Pancreas (tissue), 10 donors: ENCODE measurements at regions not wholly inside any gene's neighbourhood (a gene's known extent, or its start where the extent isn't known, plus 50 kb on each side); places are given as distances from the start of the nearest gene placed in this dataset.
"Not testable (repeated sequence)": the region's sequence is repeated elsewhere in the genome, so short reads cannot be mapped to it uniquely, and the experiment has no call there.

Experiments
- ATAC-seq, 4 donors: fragments of 200-7000 bp; cut with Tn5 transposase; one replicate each; pipeline versions ENCODE4 v1.8.0 to v1.9.1; 2020; ENCODE audit warnings: mild to moderate bottlenecking in 4 of 4, moderate library complexity in 4 of 4
- DNase-seq, 6 donors: peaks; one replicate each; pipeline ENCODE4 v3.0.0-alpha.2; 2020
- FAIRE-seq: peaks from 2 replicates; lab custom pipeline; 2012; peaks lifted over from hg19 to GRCh38; lab: Jason Lieb, UNC
- H3K27ac ChIP-seq, 4 donors: fragments of 200-600 bp; sonication (generic); 1 replicate in 3 of 4; 2 replicates in 1 of 4; pipeline versions ENCODE4 v1.5.0 to v1.8.0; 2020
- H3K27me3 ChIP-seq, 4 donors: fragments of 200-600 bp; one replicate each; pipeline ENCODE4 v1.8.0; 2021
- H3K36me3 ChIP-seq, 3 donors: fragments of 200-600 bp; sonication (generic) in 1 of 3; one replicate each; pipeline versions ENCODE4 v1.5.0 to v1.8.0; 2020 to 2021
- H3K4me1 ChIP-seq, 3 donors: fragments of 200-600 bp; one replicate each; pipeline ENCODE4 v1.8.0; 2021
- H3K4me3 ChIP-seq, 4 donors: fragments of 200-600 bp; sonication (generic) in 2 of 4; one replicate each; pipeline versions ENCODE4 v1.5.0 to v1.8.0; 2020 to 2021
- H3K9me3 ChIP-seq, 4 donors: fragments of 200-600 bp; one replicate each; pipeline ENCODE4 v1.8.0; 2021
- WGBS, 2 donors: extraction: QIAGEN DNeasy Blood & Tissue Kit; methylation state at CpG; one replicate each; pipeline ENCODE4 v1.1.7; 2013; 5-methylcytosine and 5-hydroxymethylcytosine counted together
- intact Hi-C, 3 donors: fragments of 100-400 bp; cut with DNase I; formaldehyde crosslinking; loops; one replicate each; pipeline versions ENCODE4 v1.11.1 to v1.14.2; 2022
- TF ChIP-seq, protein P1 (sequence below), 4 donors: fragments of 200-600 bp; sonication (generic) in 3 of 4; IDR thresholded peaks; one replicate each; pipeline versions ENCODE4 v1.5.0 to v1.8.0; 2021; ENCODE audit warnings: antibody characterized with exemption in 4 of 4
- donor health status: healthy with polysubstance abuse.
- donor health status: DM: no; HTN: no; CAD: no; lungs with moderate emphysema.
- donor health status: DM: no; HTN: no; CAD: no.
- donor health status: control.
- donor health status: control.
- donor health status: Bipolar disorder and iron deficiency.
- donor health status: DM: yes; HTN: yes; CAD: no.
- donor health status: DM: no; HTN: no; CAD: no.
- donor health status: DM: no; HTN: no; CAD: no.
- donor health status: DM: yes; HTN: yes; CAD: no.

GRCh38 chr1:65077369-65077768 lies 70.6 kb upstream of the AK4 start:
- no peak for ATAC-seq
- Histone ChIP-seq H3K27me3 (no peaks in the 10 kb centered on the region), H3K27ac (no peak overlapping the region), H3K4me1 (no peaks in the 10 kb centered on the region), H3K4me3 (no peak overlapping the region), H3K36me3 (no peaks in the 10 kb centered on the region), H3K9me3 (no peaks in the 10 kb centered on the region)
- FAIRE-seq, result no peak
- 39 to 54% methylated on average over 3 of the region's 3 CpGs for WGBS, 2 donors
- DNase-seq, result no peak
- intact Hi-C loops, result loop anchor here in 1 of 3 donors (10.0 kb wide), 1 partner anchor 127 kb away; no protein-coding TSS in a partner anchor
- TF ChIP-seq, protein P1, sequence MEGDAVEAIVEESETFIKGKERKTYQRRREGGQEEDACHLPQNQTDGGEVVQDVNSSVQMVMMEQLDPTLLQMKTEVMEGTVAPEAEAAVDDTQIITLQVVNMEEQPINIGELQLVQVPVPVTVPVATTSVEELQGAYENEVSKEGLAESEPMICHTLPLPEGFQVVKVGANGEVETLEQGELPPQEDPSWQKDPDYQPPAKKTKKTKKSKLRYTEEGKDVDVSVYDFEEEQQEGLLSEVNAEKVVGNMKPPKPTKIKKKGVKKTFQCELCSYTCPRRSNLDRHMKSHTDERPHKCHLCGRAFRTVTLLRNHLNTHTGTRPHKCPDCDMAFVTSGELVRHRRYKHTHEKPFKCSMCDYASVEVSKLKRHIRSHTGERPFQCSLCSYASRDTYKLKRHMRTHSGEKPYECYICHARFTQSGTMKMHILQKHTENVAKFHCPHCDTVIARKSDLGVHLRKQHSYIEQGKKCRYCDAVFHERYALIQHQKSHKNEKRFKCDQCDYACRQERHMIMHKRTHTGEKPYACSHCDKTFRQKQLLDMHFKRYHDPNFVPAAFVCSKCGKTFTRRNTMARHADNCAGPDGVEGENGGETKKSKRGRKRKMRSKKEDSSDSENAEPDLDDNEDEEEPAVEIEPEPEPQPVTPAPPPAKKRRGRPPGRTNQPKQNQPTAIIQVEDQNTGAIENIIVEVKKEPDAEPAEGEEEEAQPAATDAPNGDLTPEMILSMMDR (IDR thresholded peaks at IDR 0.05), result no peak

DNA sequence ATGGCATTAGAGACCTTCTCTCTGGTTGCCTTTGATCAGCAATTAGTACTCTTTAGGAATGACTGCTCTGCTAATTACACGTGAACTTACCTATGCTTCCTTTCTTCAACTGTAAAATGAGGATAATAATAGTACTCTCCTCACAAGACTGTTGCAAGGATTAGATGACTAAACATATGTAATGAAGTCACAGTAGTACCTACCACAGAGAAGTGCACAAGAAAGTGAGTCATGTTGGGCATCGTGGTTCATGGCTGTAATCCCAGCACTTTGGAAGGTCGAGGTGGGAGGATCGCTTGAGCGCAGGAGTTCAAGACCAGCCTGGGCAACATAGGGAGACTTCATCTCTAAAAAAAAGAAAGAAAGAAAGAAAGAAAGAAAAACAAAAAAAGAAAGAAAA lies 68.1 kb upstream of the AK4 start:
- WGBS, 2 donors, result 70 to 75% methylated on average over 5 of the region's 5 CpGs
- no peak for DNase-seq
- TF ChIP-seq, protein P1 (IDR thresholded peaks at IDR 0.05), result no peak
- ATAC-seq, result no peak
- H3K27ac ChIP-seq, result no peak overlapping the region
- H3K27me3 ChIP-seq, result no peaks in the 10 kb centered on the region
- no peaks in the 10 kb centered on the region for H3K4me1 ChIP-seq
- no peak overlapping the region for H3K4me3 ChIP-seq
- no peaks in the 10 kb centered on the region for H3K36me3 ChIP-seq
- intact Hi-C loops, result loop anchor here in 1 of 3 donors (10.0 kb wide), 1 partner anchor 125 kb away; no protein-coding TSS in a partner anchor
- no peaks in the 10 kb centered on the region for H3K9me3 ChIP-seq
- FAIRE-seq, result no peak

GRCh38 chr1:65082346-65083040 lies 65.5 kb upstream of the AK4 start:
- Histone ChIP-seq H3K9me3 (no peaks in the 10 kb centered on the region), H3K27me3 (no peaks in the 10 kb centered on the region), H3K4me3 (no peak overlapping the region), H3K36me3 (no peaks in the 10 kb centered on the region), H3K4me1 (no peaks in the 10 kb centered on the region), H3K27ac (no peak overlapping the region)
- TF ChIP-seq, protein P1 (IDR thresholded peaks at IDR 0.05), result no peak
- ATAC-seq (no peak), FAIRE-seq (no peak), DNase-seq (no peak)
- intact Hi-C loops, result no loop called here
- WGBS, 2 donors, result 85 to 88% methylated on average over 6 of the region's 6 CpGs

DNA sequence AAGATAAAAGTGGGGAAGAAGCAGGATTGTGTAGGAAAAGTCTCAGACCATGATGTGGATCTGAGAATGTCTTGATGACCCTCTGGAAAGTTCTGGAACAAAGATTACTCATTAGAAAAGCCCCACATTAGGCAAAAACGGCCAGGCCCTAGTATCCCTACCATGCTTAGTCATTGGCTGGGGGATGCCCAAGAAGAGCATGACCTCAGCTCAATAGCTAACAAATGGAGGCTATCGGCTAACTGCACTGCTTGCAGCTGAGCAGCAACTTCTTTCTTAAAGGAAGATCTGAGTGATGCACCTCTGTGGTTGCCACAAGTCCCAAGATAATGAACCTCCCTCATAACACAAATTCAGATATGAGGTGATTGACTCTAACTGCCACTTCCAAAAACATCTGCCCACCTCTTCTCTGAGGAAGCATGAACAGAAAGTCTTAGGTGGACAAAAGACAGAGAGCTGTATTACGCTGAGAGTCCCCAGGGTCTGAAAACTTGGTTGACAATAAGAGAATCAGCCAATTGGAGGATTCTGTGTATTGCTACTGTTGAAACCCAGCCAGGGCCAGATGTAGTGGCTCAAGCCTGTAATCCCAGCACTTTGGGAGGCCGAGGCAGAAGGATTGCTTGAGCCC lies 64.6 kb upstream of the AK4 start:
- Histone ChIP-seq H3K27me3 (no peaks in the 10 kb centered on the region), H3K4me3 (no peak overlapping the region), H3K4me1 (no peaks in the 10 kb centered on the region), H3K36me3 (no peaks in the 10 kb centered on the region), H3K27ac (no peak overlapping the region), H3K9me3 (no peaks in the 10 kb centered on the region)
- TF ChIP-seq, protein P1 (IDR thresholded peaks at IDR 0.05), result no peak
- intact Hi-C loops, result no loop called here
- WGBS, 2 donors, result 69 to 76% methylated on average over 4 of the region's 4 CpGs
- ATAC-seq (no peak), DNase-seq (no peak), FAIRE-seq (no peak)

DNA sequence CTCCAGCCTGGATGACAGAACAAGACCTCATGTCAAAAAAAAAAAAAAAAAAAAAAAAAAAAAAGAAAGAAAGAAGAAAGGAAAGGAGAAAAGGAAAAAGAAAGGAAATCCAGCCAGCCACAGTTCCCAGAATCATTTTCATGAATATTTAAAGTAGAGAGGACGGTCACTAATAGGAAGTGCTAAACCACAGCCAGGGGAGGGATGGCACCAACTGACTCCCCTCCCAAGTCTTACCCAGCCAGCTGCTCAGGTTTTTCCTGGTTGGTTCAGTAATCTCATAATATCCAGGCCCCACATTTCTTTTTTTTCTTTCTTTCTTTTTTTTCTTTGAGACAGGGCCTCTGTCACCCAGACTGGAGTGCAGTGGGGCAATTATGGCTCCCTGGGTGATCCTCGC lies 63.9 kb upstream of the AK4 start:
- TF ChIP-seq, protein P1 (IDR thresholded peaks at IDR 0.05), result no peak
- WGBS, 2 donors, result 91 to 98% methylated on average over 2 of the region's 2 CpGs
- Histone ChIP-seq H3K4me1 (no peaks in the 10 kb centered on the region), H3K36me3 (no peaks in the 10 kb centered on the region), H3K27me3 (no peaks in the 10 kb centered on the region), H3K9me3 (no peaks in the 10 kb centered on the region), H3K4me3 (no peak overlapping the region), H3K27ac (no peak overlapping the region)
- no peak for FAIRE-seq
- no peak for DNase-seq
- ATAC-seq, result no peak
- intact Hi-C loops, result no loop called here

- H3K9me3 ChIP-seq, DNase-seq, intact Hi-C loops, H3K36me3 ChIP-seq, H3K4me1 ChIP-seq, ATAC-seq, FAIRE-seq, H3K27me3 ChIP-seq, H3K27ac ChIP-seq, H3K4me3 ChIP-seq: not testable (repeated sequence)
These were observed 60.5 kb upstream of the AK4 start for GRCh38 chr1:65087519-65087918.
